Astrocyte (in vitro differentiated cells and primary cell): ENCODE measurements at regions not wholly inside any gene's neighbourhood (a gene's known extent, or its start where the extent isn't known, plus 50 kb on each side); places are given as distances from the start of the nearest gene placed in this dataset.

Experiments
- CTCF ChIP-seq: IDR thresholded peaks from 2 replicates; pipeline ENCODE4 v1.5.1; 2011; ENCODE audit warnings: low read depth, mild to moderate bottlenecking, inconsistent platforms, low read length, moderate library complexity; ENCODE audit not compliant: insufficient read depth
- EZH2 ChIP-seq: IDR thresholded peaks from 2 replicates; pipeline ENCODE4 v1.6.1; 2012; ENCODE audit warnings: mild to moderate bottlenecking, low read length, inconsistent platforms; ENCODE audit not compliant: insufficient read depth

GRCh38 chrX:1815456-1816175 lies 200.8 kb downstream of the ASMT start:
- TF ChIP-seq CTCF, result no peak
- TF ChIP-seq EZH2, result no peak
